Bronchial epithelial cell (primary cell): ENCODE measurements at regions not wholly inside any gene's neighbourhood (a gene's known extent, or its start where the extent isn't known, plus 50 kb on each side); places are given as distances from the start of the nearest gene placed in this dataset.

Experiments used
- DNase-seq: peaks from one replicate; pipeline ENCODE4 v3.0.0-alpha.2; 2010; ENCODE audit warnings: low read depth
- FAIRE-seq: peaks from 2 replicates; lab custom pipeline; 2011; peaks lifted over from hg19 to GRCh38; lab: Jason Lieb, UNC
- H3K27me3 ChIP-seq: 2 replicates; pipeline ENCODE4 v1.5.1; 2011; ENCODE audit warnings: low read length; ENCODE audit not compliant: control insufficient read depth, insufficient read depth
- H3K36me3 ChIP-seq: 2 replicates; pipeline ENCODE4 v1.5.1; 2011; ENCODE audit warnings: low read length; ENCODE audit not compliant: control insufficient read depth, insufficient read depth
- H3K4me3 ChIP-seq: 2 replicates; pipeline ENCODE4 v1.5.1; 2011; ENCODE audit warnings: mild to moderate bottlenecking, low read depth, low read length, control low read depth
- TF ChIP-seq, protein P1 (sequence below): IDR thresholded peaks from 2 replicates; pipeline ENCODE4 v1.5.1; 2011; ENCODE audit warnings: mild to moderate bottlenecking, moderate library complexity, low read length, control low read depth, inconsistent platforms; ENCODE audit not compliant: insufficient read depth, severe bottlenecking

DNA sequence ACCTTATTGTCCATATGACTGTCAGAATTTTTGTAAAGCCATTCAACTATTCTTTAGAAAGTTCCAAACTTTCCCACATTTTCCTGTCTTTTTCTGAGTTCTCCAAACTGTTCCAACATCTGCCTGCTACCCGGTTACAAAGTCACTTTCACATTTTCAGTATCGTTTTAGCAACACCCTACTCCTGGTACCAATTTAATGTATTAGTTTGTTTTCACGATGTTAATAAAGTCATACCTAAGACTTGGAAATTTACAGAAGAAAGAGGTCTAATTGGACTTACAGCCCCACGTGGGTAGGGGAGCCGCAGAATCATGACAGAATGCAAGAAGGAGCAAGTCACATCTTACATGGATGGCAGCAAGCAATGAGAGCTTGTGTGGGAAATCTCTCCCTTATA is 867.8 kb downstream of the AMY1C start:
- no peaks in the 10 kb centered on the region for H3K36me3 ChIP-seq
- FAIRE-seq, result no peak
- H3K27me3 ChIP-seq, result no peaks in the 10 kb centered on the region
- TF ChIP-seq, protein P1, sequence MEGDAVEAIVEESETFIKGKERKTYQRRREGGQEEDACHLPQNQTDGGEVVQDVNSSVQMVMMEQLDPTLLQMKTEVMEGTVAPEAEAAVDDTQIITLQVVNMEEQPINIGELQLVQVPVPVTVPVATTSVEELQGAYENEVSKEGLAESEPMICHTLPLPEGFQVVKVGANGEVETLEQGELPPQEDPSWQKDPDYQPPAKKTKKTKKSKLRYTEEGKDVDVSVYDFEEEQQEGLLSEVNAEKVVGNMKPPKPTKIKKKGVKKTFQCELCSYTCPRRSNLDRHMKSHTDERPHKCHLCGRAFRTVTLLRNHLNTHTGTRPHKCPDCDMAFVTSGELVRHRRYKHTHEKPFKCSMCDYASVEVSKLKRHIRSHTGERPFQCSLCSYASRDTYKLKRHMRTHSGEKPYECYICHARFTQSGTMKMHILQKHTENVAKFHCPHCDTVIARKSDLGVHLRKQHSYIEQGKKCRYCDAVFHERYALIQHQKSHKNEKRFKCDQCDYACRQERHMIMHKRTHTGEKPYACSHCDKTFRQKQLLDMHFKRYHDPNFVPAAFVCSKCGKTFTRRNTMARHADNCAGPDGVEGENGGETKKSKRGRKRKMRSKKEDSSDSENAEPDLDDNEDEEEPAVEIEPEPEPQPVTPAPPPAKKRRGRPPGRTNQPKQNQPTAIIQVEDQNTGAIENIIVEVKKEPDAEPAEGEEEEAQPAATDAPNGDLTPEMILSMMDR, result no peak
- no peak for DNase-seq
- H3K4me3 ChIP-seq, result no peak overlapping the region

DNA sequence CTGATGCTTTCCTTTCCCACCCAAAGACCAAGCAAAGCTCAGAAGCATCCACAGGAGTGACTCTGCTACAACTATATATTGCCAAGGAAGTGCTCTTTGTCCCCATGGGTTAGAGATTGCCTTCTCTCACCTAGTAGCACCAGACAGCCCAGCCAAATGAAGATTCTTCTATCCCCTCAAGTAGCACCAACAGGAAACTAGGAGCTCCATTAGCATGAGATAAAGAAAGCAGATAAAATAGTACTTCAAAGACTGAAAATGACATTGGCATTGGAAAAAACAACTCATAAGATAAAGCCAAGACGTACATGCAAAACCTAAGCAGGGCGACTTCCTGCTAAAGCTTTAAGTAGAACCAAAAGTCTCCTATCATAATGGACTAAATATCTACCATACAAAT is 871.5 kb downstream of the AMY1C start:
- Histone ChIP-seq H3K4me3 (no peak overlapping the region), H3K27me3 (no peaks in the 10 kb centered on the region), H3K36me3 (no peaks in the 10 kb centered on the region)
- no peak for FAIRE-seq
- DNase-seq, result no peak
- TF ChIP-seq, protein P1, result no peak

DNA sequence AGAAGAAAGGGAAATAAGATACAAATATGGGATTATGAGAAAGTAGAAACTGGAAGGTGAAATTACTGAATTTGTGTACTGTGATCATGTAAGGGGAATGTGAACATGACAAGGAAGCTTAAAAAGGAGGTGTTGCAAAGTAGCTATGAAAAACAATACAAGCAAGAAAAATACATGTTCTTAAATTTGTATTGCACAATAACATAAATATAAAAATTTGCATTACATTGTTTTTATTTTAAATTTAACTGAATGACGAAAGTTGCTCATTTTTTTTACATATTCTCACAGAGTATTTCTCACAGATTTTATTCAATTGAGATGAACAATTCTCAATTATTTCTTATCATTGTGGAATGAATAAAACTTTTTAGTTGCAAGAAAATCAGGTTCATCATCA is 874.8 kb downstream of the AMY1C start:
- FAIRE-seq (no peak), DNase-seq (no peak)
- Histone ChIP-seq H3K4me3 (no peak overlapping the region), H3K36me3 (no peaks in the 10 kb centered on the region), H3K27me3 (no peaks in the 10 kb centered on the region)
- TF ChIP-seq, protein P1, result no peak

DNA sequence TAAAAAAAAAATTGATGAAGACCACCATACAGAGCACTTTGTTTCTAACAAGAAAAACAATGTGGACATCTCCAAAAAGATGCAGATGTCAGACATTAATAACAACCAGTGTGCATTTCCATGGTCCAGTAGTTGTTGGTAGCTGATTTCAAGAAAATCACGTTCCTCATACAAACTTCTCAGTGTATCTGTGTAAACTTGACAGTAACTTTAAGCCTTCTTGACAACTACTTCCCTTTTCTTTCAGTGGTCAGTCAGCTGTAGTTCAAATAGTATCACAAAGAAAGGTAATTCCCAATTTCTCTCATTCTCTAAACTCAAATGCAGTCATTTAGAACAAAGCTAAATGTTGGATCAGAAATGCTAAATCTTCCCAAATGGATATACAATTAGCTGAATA is 879.9 kb downstream of the AMY1C start:
- no peak for DNase-seq
- FAIRE-seq, result no peak
- Histone ChIP-seq H3K4me3 (no peak overlapping the region), H3K36me3 (no peaks in the 10 kb centered on the region), H3K27me3 (no peaks in the 10 kb centered on the region)
- TF ChIP-seq, protein P1, result no peak

DNA sequence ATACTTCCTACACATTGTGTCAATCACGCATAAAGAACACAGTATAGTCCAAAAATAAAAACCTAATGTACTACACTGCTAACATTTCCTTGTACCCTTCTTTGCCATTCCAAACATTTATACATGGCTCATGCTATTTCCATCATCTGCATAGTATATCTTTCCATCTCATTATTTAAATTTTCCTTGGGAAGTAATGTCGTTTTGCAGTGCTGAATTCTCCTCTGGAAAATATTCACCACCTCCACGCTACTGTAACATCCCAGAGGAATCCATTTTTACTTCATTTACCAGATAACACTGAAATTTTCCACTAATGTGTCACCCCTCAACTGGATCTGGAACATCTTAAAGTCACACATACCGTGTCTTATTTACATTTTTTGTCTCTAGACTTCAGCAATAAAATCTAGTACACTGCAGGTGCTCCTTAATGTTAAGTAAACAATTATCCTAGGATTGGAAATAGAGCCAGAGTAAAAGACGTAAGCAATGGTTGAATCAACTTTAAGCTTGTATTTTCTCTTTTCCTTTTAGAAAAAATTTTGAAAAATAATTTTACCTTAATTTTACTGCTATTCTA is 881.0 kb downstream of the AMY1C start:
- Histone ChIP-seq H3K4me3 (no peak overlapping the region), H3K27me3 (no peaks in the 10 kb centered on the region), H3K36me3 (no peaks in the 10 kb centered on the region)
- no peak for FAIRE-seq
- DNase-seq, result no peak
- TF ChIP-seq, protein P1, result no peak

DNA sequence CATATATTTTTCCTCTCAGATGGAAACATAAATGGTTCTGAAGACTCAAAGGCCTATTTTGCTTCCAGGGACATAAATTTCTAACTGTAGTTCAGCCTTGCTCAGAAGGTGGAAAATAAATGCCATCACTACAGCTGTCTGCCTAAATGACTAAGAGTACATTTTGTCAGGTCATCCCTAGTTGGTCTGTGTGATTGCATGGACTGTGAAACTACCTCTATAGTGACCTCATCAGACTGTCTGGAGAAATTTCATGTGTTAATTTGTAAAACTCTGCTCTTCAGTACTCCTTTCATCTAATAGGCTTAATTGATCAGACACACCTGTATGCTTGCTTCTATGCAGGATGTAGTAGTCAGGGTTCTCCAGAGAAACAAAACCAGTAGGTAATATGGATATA is 886.9 kb downstream of the AMY1C start:
- TF ChIP-seq, protein P1, result no peak
- DNase-seq (peak; percentile 29), FAIRE-seq (no peak)
- H3K4me3 ChIP-seq, result no peak overlapping the region
- H3K36me3 ChIP-seq, result no peaks in the 10 kb centered on the region
- no peaks in the 10 kb centered on the region for H3K27me3 ChIP-seq
